ENCODE measurements at regions not wholly inside any gene's neighbourhood (a gene's known extent, or its start where the extent isn't known, plus 50 kb on each side); places are given as distances from the start of the nearest gene placed in this dataset.

DNA sequence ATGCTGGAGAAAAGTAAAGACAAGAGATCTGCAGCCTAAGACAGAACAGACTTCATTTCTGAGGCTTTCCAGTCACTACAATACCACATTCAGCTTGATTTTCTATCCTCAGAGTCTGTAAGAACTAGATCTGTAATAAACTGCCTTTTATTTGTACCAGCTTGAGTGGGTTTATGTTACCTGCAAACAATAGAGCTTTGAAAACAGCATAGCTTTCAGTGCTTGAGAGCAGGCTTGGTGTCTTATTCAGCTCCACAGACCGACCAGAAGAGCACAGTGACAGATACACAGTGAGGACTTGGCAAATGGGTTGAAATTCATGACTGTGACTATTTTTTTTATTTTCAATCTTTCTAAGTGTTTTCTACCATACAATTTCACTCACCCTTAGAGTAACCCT, 207.8 kb upstream of the OTX2 start:
- TF ChIP-seq CC2D1A (CRISPR knock-in tag; IDR thresholded peaks at IDR 0.05) (no peak), ZNF687 (CRISPR knock-in tag; IDR thresholded peaks at IDR 0.05) (no peak), NAIF1 (CRISPR knock-in tag; IDR thresholded peaks at IDR 0.05; ENCODE audit: borderline replicate concordance) (no peak)

All from HepG2 (cell line).